ENCODE measurements at regions not wholly inside any gene's neighbourhood (a gene's known extent, or its start where the extent isn't known, plus 50 kb on each side); places are given as distances from the start of the nearest gene placed in this dataset.

- no peak for TF ChIP-seq GATA3 (IDR thresholded peaks at IDR 0.05; ENCODE audit: low read depth, low read length)
- no peak for TF ChIP-seq GATA2 (IDR thresholded peaks at IDR 0.05; ENCODE audit: low read depth, low read length)
These were observed 231.9 kb downstream of the C12orf75 start for GRCh38 chr12:105562199-105562971.

GRCh38 chr12:105567061-105567460, 236.6 kb downstream of the C12orf75 start:
- no peak for TF ChIP-seq GATA2 (IDR thresholded peaks at IDR 0.05; ENCODE audit: low read depth, low read length)
- TF ChIP-seq GATA3 (IDR thresholded peaks at IDR 0.05; ENCODE audit: low read depth, low read length) = no peak

GRCh38 chr12:105569886-105570285, 239.4 kb downstream of the C12orf75 start:
- TF ChIP-seq GATA2 (IDR thresholded peaks at IDR 0.05; ENCODE audit: low read depth, low read length) (no peak), GATA3 (IDR thresholded peaks at IDR 0.05; ENCODE audit: low read depth, low read length) (no peak)

GRCh38 chr12:105570944-105571343, 240.5 kb downstream of the C12orf75 start:
- no peak for TF ChIP-seq GATA3 (IDR thresholded peaks at IDR 0.05; ENCODE audit: low read depth, low read length)
- no peak for TF ChIP-seq GATA2 (IDR thresholded peaks at IDR 0.05; ENCODE audit: low read depth, low read length)

GRCh38 chr12:105573574-105573973, 243.1 kb downstream of the C12orf75 start:
- TF ChIP-seq GATA2 (IDR thresholded peaks at IDR 0.05; ENCODE audit: low read depth, low read length) (no peak), GATA3 (IDR thresholded peaks at IDR 0.05; ENCODE audit: low read depth, low read length) (no peak)

GRCh38 chr12:105574056-105574715, 243.7 kb downstream of the C12orf75 start:
- TF ChIP-seq GATA2 (IDR thresholded peaks at IDR 0.05; ENCODE audit: low read depth, low read length) = no peak
- no peak for TF ChIP-seq GATA3 (IDR thresholded peaks at IDR 0.05; ENCODE audit: low read depth, low read length)

GRCh38 chr12:105575235-105575634, 244.7 kb downstream of the C12orf75 start:
- TF ChIP-seq GATA2 (IDR thresholded peaks at IDR 0.05; ENCODE audit: low read depth, low read length) (no peak), GATA3 (IDR thresholded peaks at IDR 0.05; ENCODE audit: low read depth, low read length) (no peak)

GRCh38 chr12:105576261-105576660, 245.8 kb downstream of the C12orf75 start:
- TF ChIP-seq GATA2 (IDR thresholded peaks at IDR 0.05; ENCODE audit: low read depth, low read length) (no peak), GATA3 (IDR thresholded peaks at IDR 0.05; ENCODE audit: low read depth, low read length) (no peak)

- no peak for TF ChIP-seq GATA2 (IDR thresholded peaks at IDR 0.05; ENCODE audit: low read depth, low read length)
- TF ChIP-seq GATA3 (IDR thresholded peaks at IDR 0.05; ENCODE audit: low read depth, low read length) = no peak
These were observed 250.4 kb downstream of the C12orf75 start for GRCh38 chr12:105580821-105581352.

GRCh38 chr12:105581420-105581819, 250.9 kb downstream of the C12orf75 start:
- no peak for TF ChIP-seq GATA3 (IDR thresholded peaks at IDR 0.05; ENCODE audit: low read depth, low read length)
- no peak for TF ChIP-seq GATA2 (IDR thresholded peaks at IDR 0.05; ENCODE audit: low read depth, low read length)

GRCh38 chr12:105585107-105585506, 254.6 kb downstream of the C12orf75 start:
- TF ChIP-seq GATA2 (IDR thresholded peaks at IDR 0.05; ENCODE audit: low read depth, low read length) = no peak
- TF ChIP-seq GATA3 (IDR thresholded peaks at IDR 0.05; ENCODE audit: low read depth, low read length) = no peak

GRCh38 chr12:105587237-105587636, 256.7 kb downstream of the C12orf75 start:
- TF ChIP-seq GATA2 (IDR thresholded peaks at IDR 0.05; ENCODE audit: low read depth, low read length) = no peak
- no peak for TF ChIP-seq GATA3 (IDR thresholded peaks at IDR 0.05; ENCODE audit: low read depth, low read length)

- no peak for TF ChIP-seq GATA3 (IDR thresholded peaks at IDR 0.05; ENCODE audit: low read depth, low read length)
- no peak for TF ChIP-seq GATA2 (IDR thresholded peaks at IDR 0.05; ENCODE audit: low read depth, low read length)
These were observed 257.6 kb downstream of the C12orf75 start for GRCh38 chr12:105588106-105588505.

- TF ChIP-seq GATA3 (IDR thresholded peaks at IDR 0.05; ENCODE audit: low read depth, low read length) = no peak
- TF ChIP-seq GATA2 (IDR thresholded peaks at IDR 0.05; ENCODE audit: low read depth, low read length) = no peak
These were observed 260.1 kb downstream of the C12orf75 start for GRCh38 chr12:105590571-105590970.

GRCh38 chr12:105595440-105595839, 264.9 kb downstream of the C12orf75 start:
- TF ChIP-seq GATA2 (IDR thresholded peaks at IDR 0.05; ENCODE audit: low read depth, low read length) (no peak), GATA3 (IDR thresholded peaks at IDR 0.05; ENCODE audit: low read depth, low read length) (no peak)

Data from SH-SY5Y (cell line).